ENCODE measurements at regions not wholly inside any gene's neighbourhood (a gene's known extent, or its start where the extent isn't known, plus 50 kb on each side); places are given as distances from the start of the nearest gene placed in this dataset.
"Not testable (repeated sequence)": the region's sequence is repeated elsewhere in the genome, so short reads cannot be mapped to it uniquely, and the experiment has no call there.

DNA sequence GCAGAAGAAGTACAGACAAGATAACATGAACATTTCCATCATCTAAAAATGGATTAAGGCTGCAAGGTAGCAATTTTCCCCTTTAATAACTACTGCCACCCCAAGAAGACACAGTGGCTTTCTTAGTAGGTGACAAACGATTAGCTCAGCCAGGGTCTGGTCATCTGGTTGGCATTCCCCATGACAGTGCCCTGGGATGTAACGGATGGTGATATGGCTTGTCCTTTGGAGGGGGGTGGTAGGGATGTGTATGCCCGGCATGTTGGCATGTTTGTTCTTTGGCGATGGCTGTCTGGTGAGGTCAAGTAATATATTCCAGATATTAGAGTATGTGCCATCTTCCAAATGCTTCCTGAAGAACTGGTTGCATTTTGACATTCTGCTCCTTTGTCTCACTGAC, 135.6 kb upstream of the ZNF536 start:
- DNase-seq (ENCODE audit: low read depth in 2 of 2) = no peak

DNA sequence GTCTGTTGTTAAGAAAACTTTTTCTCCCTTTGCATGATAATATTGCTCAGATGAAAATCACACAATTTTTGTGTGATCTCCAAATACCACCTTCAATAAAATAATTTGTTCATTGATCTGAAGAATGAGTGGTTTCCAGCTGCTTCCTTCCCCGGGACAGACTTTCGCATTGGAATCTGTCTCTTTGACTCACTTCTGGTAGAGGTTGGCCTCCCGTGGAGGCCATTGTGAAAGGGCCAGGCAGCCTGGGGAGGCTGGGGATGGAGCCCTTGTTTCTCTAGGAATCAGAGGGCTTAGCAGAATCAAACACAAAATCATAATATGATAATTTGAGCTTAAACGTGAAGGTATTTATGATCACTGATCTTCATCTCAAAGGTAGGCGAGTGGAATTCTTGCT, 135.0 kb upstream of the ZNF536 start:
- no peak for DNase-seq (ENCODE audit: low read depth in 2 of 2)

DNA sequence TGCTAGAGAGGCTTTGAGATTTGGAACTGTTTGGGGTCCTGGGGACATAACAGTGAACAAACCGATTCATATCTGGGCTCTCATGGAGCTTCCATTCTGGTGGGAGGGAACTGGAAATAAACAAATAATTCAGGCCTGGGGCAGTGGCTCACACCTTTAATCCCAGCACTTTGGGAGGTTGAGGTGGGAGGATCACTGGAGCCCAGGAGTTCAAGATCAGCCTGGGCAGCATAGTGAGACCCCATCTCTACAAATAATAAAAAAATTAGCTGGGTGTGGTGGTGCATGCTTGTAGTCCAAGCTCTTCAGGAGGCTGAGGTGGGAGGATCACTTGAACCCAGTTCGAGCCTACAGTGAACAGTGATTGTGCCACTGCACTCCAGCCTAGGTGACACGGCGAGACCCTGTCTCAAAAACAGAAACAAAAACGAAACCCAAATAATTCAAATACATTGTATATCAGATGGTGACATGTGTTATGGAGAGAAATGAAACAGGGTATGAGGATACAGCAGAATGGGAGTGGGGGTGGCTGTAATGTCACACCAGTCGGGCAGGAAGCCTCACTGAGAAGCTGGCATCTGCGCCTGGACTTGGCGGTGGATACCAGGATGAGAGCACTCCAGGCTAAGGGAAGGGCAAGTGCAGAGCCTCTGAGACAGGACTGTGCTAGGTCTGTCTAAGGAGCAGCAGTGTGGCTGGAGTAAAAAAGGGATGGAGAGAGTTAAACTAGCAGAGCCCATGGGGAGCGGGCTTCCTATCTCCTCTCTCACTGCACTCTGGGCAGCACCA, 131.1 kb upstream of the ZNF536 start:
- no peak for DNase-seq (ENCODE audit: low read depth in 2 of 2)

DNA sequence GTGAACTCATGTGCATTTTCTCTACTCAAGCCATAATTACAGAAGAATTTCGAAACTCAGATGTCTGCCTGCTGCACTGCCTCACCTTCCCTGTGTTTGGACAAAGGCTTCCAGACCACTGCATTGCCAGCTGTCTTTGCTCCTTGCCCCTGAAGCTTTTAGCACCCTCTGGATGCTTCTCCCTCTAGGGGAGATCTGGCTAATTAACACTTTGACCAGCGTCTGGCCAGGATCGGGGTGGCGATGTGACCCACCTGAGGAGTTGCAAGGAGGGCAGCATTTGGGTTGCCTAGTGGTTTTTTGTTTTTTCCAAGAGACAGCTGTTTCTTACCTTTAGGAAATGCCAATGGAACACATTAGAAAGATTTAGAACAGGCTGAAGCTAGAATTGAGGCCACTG, 127.7 kb upstream of the ZNF536 start:
- DNase-seq (ENCODE audit: low read depth in 2 of 2) = no peak

DNA sequence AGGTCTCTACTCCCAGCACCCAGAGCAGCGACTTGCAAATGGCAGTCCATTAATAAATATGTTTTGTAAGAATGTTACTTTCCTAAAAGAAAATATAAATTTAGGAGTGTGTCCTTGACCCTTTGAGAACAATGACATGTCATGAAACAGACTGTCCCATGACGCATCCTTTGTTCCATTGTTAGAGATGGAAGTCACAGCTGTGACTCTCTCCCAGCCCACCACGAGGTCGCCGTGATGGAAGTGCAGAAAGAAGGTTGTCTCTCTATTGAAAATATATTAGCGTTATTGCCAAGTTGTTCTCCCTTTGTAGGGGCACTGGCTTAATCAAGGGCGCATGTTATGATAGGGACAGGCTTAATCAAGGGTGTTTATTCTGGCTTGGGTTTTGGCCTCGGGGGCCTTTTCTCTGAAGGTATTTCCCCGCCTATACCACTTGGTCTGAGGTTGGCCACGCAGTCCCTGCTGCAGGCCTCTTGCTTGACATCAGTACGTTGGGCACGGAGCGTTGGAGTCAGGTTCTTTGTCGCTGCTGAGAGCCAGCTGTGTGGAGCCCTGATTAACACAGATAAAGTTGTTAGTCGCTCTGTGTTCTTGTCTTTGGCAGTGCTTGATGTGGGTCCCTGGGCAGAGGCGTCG, 126.7 kb upstream of the ZNF536 start:
- no peak for DNase-seq (ENCODE audit: low read depth in 2 of 2)

DNA sequence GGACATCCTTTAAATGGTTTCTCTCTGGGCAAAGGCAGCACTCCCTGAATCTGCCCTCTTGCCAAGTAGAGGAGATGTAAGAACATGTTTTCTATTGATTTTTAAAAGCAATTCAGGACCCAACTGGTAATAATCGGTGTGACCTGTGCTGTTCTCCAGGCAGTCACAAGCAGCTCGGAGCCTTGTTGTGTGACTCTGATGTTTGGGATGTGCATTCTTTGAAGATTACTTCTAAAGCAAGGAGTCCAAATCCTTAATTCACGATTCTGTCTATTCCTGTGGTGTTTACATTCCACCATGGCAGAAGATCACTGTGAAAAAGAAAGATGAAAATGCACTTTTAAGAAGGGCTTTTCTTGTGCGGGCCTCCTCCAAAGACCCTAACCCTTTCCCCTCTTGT, 122.3 kb upstream of the ZNF536 start:
- no peak for DNase-seq (ENCODE audit: low read depth in 2 of 2)

DNA sequence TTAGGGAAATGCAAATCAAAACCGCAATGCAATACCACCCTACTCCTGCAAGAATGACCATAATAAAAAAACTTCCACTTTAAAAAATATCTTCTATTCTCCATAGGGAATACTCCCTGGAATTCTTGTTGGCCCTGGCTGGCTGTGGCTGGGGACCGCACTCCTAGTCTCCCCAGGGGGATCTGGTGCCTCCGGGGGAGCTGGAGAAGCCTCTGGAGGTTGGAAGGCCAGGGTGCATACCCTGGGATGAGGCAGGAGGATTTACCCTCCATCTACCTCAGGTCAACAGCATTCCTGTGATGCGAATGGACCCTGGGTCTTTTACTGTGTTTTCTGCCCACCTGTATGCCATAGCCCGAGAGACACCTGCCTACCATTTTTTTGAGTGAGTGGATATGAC, 120.0 kb upstream of the ZNF536 start:
- DNase-seq (ENCODE audit: low read depth in 2 of 2) = no peak

DNA sequence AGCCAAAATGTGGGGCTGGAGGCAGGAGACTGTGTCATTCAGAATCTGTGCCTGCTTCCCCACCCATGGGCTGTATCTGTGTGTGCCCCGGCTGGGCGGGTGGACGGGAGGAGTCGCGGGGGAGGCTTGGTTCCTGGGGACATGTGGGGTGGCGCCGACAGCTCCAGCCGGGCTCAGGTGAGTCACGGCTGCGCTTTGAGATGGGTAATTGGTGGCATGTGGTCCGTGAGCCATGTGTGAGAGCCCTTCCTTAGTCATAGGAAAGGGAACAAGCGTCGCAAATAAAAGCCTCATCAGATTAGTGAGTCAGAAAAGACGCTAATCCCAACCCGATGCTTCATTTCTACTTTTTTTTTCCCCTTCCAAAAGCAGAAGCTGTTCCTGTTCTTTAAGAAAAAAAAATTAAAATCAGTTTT, 118.6 kb upstream of the ZNF536 start:
- DNase-seq (ENCODE audit: low read depth in 2 of 2) = no peak

DNA sequence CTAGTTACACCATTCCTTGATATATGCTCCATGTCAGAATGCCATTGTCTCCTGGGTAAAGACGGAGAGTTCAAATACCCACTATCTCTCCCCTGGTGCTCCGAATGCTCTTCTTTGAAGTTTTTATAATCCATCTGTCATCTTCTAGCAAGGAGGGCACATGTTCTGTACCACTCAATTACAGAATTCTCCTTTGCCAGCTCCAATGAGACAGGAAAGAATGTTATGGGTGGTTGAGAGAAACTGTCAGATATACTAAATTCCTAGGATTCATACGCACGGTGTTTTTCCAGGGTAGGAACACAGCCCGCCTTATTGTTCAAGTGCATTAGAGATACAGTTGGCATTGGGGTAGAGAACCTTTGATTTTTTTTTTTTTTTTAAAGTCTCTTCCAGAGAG, 118.0 kb upstream of the ZNF536 start:
- no peak for DNase-seq (ENCODE audit: low read depth in 2 of 2)

DNA sequence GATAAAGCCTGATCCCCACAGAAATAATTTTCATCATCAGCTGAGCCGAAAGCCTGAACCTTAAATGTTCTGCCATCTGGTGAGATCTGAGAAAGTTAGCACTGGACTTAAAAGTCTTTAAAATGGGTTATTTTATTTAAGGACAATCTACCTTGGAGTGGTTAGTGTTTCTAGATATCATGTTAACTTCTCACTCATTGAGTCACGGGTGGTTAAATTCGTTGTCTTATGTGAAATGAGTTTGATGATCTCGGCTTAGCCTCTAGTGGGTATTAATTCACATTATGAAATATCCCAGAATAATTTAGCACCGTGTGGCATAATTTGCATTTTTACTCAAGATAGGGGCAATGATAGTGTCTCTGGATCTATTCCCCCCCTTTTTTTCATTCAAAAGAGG, 117.4 kb upstream of the ZNF536 start:
- no peak for DNase-seq (ENCODE audit: low read depth in 2 of 2)

DNA sequence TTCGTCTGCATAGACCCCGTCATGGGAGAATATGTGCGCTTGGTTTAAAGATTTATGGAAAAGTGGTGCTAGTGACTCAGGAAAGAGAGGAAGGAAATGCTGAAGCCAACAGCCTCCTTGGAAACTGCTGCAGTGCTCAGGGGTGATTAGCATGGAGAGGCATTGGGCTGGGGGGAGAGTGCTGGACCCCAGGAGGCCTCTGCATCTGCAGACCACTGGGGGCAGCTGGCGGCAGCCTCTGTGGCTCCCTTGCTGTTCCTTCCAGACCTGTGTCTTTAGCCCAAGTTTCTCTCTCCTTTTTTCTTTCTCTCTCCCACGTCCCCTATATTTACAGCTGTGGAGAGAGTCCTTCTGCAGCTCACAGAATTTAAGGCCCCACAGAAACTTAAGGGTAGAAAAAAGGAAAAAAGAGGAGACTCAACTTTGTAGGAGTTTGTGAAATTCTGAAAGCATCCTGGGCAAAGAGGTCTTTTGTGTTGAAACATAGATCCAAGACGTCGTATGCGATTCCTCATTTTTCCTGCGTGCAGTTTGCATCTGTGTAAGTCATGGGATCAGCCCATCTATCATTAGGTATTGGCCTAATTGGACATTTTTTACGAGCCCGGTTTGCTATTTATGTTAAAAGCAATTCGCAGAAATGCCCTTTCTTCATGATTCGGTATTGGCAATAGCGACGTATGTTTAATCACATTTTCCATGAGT, 116.2 kb upstream of the ZNF536 start:
- DNase-seq (ENCODE audit: low read depth in 2 of 2) = no peak

DNA sequence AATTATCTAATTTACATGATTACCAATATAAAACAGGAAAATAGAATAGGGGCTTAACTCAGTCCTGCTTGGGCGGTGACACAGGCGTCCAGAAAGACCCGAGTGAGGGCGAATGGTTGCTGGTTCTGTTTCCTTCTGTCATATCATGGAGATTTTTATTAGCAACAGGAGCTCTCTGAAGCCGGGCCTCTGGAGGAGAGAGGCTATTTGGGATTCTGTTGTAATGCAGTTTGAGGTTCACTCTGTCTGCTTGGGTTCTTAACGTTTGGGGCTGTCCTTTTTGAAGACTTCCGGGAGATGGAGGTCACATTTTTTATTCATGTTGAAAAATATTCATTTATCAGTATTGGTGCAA, 115.7 kb upstream of the ZNF536 start:
- no peak for DNase-seq (ENCODE audit: low read depth in 2 of 2)

DNA sequence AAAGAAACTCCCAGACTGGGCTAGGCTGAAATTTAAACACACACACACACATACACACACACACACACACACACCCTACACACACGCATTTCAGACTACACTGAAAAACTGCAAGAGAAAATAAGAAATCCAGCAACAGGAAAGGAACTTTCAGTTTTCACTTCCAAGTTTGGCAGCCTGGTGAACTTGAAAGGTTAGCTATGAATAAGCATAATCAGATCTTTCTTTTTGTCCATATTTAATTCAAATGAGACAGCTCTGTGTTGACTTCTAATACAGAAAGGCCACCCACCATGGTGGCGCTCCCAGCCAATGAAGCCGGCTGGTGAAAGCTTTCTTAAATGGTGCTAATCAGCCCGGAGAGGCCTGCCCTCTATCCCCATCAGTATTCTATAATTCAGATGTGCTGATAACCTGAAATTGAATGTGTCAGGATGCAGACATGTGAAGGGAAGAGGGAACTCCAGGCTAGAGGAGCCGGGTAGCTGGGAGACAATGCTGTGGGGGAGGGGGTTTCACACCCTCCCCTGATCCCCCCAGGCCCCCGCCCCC, 108.3 kb upstream of the ZNF536 start:
- no peak for DNase-seq (ENCODE audit: low read depth in 2 of 2)

DNA sequence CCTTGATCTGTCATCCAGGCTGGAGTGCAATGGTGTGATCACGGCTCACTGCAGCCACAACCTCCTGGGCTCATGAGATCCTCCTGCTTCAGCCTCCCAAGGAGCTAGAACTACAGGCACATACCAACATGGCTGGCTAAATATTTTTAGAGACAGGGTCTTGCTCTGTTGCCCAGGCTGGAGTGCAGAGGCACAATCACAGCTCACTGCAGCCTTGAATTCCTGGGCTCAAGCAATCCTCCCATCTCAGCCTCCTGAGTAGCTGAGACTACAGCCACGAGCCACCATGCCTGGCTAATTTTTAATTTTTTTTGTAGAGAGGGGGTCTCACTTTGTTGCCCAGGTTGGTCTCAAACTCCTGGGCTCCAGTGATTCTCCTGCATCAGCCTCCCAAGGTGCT, 106.3 kb upstream of the ZNF536 start:
- DNase-seq (ENCODE audit: low read depth in 2 of 2) = not testable (repeated sequence)

DNA sequence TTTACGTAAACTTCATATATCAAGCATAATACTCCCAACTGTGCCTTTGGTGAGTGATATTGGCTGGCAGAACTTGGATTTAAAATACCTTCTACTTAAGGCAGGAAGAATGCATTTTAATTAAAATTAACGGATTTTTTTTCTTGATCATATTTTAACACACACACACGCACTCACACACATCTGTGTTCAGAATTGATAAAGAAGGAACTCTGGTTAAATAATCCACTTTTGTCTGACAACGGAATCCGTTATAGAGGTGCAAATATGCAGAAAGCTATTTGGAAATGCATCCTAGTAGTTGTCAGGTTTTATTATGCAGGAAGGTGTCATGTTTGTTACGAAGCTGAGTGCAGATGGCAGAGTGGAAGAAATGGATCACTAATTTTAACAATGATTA, 105.5 kb upstream of the ZNF536 start:
- no peak for DNase-seq (ENCODE audit: low read depth in 2 of 2)

DNA sequence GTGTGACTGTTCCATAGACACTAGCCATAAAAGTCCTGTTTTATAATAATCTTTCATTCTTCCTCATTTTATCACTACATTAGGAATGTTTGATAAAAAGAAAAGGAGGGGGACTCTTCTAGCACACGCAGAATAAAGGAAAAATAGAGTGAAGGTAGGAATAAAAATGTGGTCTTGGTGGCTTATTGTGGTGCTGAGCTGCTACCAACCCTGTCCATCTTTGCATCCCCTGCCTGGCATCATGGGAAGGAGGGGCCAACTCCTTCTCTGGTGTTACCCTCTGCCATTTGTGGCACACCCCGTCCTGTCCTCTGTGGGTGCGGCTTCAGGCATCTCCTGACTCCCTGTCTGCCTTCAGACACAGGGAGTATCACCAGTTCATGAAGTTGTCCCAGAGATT, 104.9 kb upstream of the ZNF536 start:
- no peak for DNase-seq (ENCODE audit: low read depth in 2 of 2)

DNA sequence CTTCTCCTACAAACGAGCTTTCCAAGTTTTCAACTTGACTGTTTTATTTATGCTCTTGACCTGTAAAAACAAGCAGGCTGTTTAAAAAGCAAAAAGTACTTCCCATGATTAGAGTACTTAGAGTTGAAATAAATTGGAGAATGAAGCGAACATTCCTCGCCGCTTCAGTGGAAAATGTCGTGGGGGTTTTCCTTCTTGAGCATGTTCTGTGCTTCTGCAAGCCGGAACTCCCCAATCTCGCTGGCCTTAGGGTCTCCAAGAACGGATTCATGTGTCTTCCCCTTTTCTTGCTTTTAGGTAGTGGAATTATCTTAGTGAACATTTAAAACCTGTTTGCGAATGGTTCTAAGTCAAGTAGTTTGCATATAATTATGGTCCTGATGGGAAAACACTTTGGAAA, 103.6 kb upstream of the ZNF536 start:
- DNase-seq (ENCODE audit: low read depth in 2 of 2) = no peak

DNA sequence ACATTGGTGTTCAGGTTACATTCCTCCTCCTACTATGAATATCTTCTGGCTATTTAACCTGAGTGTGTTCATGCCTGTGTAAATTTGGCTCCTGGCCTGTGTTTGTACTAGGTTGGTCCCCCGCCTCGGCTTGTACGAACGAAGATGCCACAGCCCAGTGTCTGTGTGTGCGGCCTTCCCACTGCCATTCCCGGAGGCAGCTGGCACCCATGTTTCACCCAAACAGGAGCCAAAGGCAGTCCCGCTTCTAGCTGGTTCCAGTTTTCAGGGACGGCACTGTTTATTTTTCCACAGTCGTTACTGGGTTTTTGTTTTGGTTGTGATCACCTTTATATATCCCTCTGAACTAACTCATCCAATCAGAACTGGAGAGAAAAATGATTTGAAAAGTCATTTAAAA, 102.5 kb upstream of the ZNF536 start:
- DNase-seq (ENCODE audit: low read depth in 2 of 2) = no peak

DNA sequence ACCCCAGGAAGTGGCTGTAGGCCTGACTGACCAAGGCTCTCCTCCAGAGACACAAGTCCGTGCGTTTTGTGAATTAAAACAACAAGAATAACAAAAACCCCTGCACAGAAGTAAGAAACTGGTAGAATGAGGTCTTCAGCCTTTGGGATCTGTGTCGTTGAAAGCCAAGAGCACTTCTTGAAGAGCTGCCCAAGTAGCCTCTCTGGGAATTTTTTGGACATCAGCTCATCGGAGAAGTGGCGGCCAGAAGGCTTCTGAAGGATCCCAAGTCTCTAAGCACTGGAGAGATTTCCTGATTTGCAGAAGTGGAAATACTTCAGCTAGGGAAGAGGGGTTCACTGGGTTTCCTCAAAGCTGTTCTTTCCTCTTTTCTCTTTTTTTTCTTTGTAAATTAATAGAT, 100.4 kb upstream of the ZNF536 start:
- no peak for DNase-seq (ENCODE audit: low read depth in 2 of 2)

DNA sequence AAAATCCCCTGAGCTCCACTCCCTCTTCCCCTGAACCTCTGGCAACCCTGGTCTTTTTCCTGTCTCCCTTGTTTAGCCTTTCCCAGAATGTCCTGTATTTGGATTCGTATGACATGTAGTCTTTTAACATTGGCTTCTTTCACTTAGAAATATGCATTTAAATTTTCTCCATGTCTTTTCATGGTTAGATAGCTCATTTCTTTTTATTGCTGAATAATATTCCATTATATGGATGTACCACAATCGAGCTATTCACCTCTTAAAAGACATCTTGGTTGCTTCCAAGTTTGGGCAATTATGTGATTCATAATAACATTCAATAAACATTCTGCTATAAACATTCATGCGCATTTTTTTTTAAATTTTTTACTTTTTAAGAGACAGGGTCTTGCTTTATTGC, 99.6 kb upstream of the ZNF536 start:
- DNase-seq (ENCODE audit: low read depth in 2 of 2) = no peak

DNA sequence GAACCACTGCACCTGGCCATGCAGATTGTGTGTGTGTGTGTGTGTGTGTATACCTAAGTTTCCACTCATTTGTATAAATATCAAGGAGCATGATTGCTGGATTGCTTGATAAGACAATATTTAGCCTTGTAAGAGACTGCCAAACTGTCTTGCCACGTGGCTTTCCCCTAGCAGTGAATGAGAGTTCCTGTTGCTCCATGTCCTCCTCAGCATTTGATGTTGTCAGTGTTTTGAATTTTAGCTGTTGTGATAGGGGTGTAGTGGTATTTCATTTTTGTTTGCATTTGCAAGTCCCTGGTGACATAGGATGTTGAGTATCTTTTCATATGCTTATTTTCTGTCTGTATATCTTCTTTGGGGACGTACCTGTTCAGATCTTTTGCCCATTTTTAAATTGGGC, 99.0 kb upstream of the ZNF536 start:
- DNase-seq (ENCODE audit: low read depth in 2 of 2) = no peak

DNA sequence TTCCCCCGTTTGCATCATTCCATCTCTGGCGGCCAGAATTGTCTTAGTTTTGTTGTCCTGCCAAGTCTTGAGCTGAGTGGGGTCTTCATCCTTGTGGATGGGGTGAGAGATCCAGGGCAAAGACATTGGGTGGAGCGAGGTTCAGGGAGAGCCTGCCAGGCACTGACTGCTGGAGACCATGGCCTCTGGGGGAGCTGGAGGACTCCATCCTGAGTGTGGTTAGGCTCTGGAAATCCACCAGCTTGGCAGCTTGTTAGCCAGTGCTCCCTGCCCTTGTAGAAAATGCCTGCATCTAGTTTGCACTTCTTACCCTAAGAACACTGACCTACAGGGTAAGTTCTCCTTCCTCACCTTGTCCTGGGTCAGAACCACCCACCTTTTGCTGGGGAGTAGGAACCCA, 97.2 kb upstream of the ZNF536 start:
- DNase-seq (ENCODE audit: low read depth in 2 of 2) = no peak
